ENCODE measurements at regions not wholly inside any gene's neighbourhood (a gene's known extent, or its start where the extent isn't known, plus 50 kb on each side); places are given as distances from the start of the nearest gene placed in this dataset.

- 0 out of 2 replicates have a peak, but pooled peaks cover 6% of the 10 kb centered on the region for H3K4me1 Mint-ChIP-seq (ENCODE audit: low read depth)
- H3K27me3 Mint-ChIP-seq (ENCODE audit: insufficient read depth) = no peaks in the 10 kb centered on the region; the same call in 1 of the 2 replicates
- H3K9me3 Mint-ChIP-seq = peaks cover 6% of the 10 kb centered on the region
- DNase-seq = no peak
- no peak overlapping the region for H3K27ac Mint-ChIP-seq
- peaks cover 6% of the 10 kb centered on the region for H3K36me3 Mint-ChIP-seq (ENCODE audit: low read depth)
- TF ChIP-seq CTCF (IDR thresholded peaks at IDR 0.05) = no peak
- no peak overlapping the region for H3K4me3 Mint-ChIP-seq
These were observed 118.3 kb upstream of the ATF7IP start for GRCh38 chr12:14247166-14247565.

GRCh38 chr12:14249368-14249767 lies 116.1 kb upstream of the ATF7IP start:
- DNase-seq = no peak
- no peaks in the 10 kb centered on the region for H3K27me3 Mint-ChIP-seq (ENCODE audit: insufficient read depth)
- H3K4me1 Mint-ChIP-seq (ENCODE audit: low read depth) = 0 out of 2 replicates have a peak, but pooled peaks cover 6% of the 10 kb centered on the region
- no peak overlapping the region for H3K4me3 Mint-ChIP-seq
- no peak for TF ChIP-seq CTCF (IDR thresholded peaks at IDR 0.05)
- no peak overlapping the region for H3K27ac Mint-ChIP-seq
- no peaks in the 10 kb centered on the region; the same call in 1 of the 2 replicates for H3K36me3 Mint-ChIP-seq (ENCODE audit: low read depth)
- no peaks in the 10 kb centered on the region for H3K9me3 Mint-ChIP-seq

- no peak for DNase-seq
- no peak overlapping the region for H3K4me3 Mint-ChIP-seq
- H3K27ac Mint-ChIP-seq = no peak overlapping the region
- no peak for TF ChIP-seq CTCF (IDR thresholded peaks at IDR 0.05)
- peaks cover 3% of the 10 kb centered on the region; the same call in 1 of the 2 replicates for H3K27me3 Mint-ChIP-seq (ENCODE audit: insufficient read depth)
- no peaks in the 10 kb centered on the region; the same call in 1 of the 2 replicates for H3K9me3 Mint-ChIP-seq
- H3K4me1 Mint-ChIP-seq (ENCODE audit: low read depth) = peaks cover 37% of the 10 kb centered on the region
- H3K36me3 Mint-ChIP-seq (ENCODE audit: low read depth) = no peaks in the 10 kb centered on the region; the same call in 1 of the 2 replicates
These were observed 112.8 kb upstream of the ATF7IP start for GRCh38 chr12:14252697-14253096.

GRCh38 chr12:14253496-14253895 lies 112.0 kb upstream of the ATF7IP start:
- peaks cover 45% of the 10 kb centered on the region for H3K4me1 Mint-ChIP-seq (ENCODE audit: low read depth)
- peaks cover 2% of the 10 kb centered on the region; the same call in 1 of the 2 replicates for H3K9me3 Mint-ChIP-seq
- H3K27ac Mint-ChIP-seq = no peak overlapping the region
- DNase-seq = no peak
- no peak overlapping the region for H3K4me3 Mint-ChIP-seq
- no peak for TF ChIP-seq CTCF (IDR thresholded peaks at IDR 0.05)
- H3K27me3 Mint-ChIP-seq (ENCODE audit: insufficient read depth) = peaks cover 3% of the 10 kb centered on the region; the same call in 1 of the 2 replicates
- H3K36me3 Mint-ChIP-seq (ENCODE audit: low read depth) = peaks cover under 1% of the 10 kb centered on the region; the same call in 1 of the 2 replicates

GRCh38 chr12:14254781-14255180 lies 110.7 kb upstream of the ATF7IP start:
- Mint-ChIP-seq H3K36me3 (ENCODE audit: low read depth) (peaks cover 10% of the 10 kb centered on the region), H3K27me3 (ENCODE audit: insufficient read depth) (peaks cover 3% of the 10 kb centered on the region; the same call in 1 of the 2 replicates), H3K27ac (peak overlapping the region; percentile 45), H3K4me3 (no peak overlapping the region), H3K4me1 (ENCODE audit: low read depth) (peaks cover 55% of the 10 kb centered on the region), H3K9me3 (peaks cover 12% of the 10 kb centered on the region)
- no peak for DNase-seq
- no peak for TF ChIP-seq CTCF (IDR thresholded peaks at IDR 0.05)

Data from HFFc6 (cell line).